GM21367 (cell line): ENCODE measurements at regions not wholly inside any gene's neighbourhood (a gene's known extent, or its start where the extent isn't known, plus 50 kb on each side); places are given as distances from the start of the nearest gene placed in this dataset.

Experiments
- ATAC-seq: cut with Tn5 transposase; IDR thresholded peaks from one replicate; pipeline ENCODE4 v1.9.1; 2021; ENCODE audit not compliant: unreplicated experiment

GRCh38 chr11:79896258-79896657 is 455.4 kb upstream of the TENM4 start:
- ATAC-seq: no peak

- no peak for ATAC-seq
Measured at GRCh38 chr11:79894111-79894510, 453.3 kb upstream of the TENM4 start.

GRCh38 chr11:79890272-79890671 is 449.4 kb upstream of the TENM4 start:
- no peak for ATAC-seq

- no peak for ATAC-seq
Measured at GRCh38 chr11:79864882-79865281, 424.1 kb upstream of the TENM4 start.

GRCh38 chr11:79860336-79860735 is 419.5 kb upstream of the TENM4 start:
- no peak for ATAC-seq

- no peak for ATAC-seq
Measured at GRCh38 chr11:79857377-79858214, 416.8 kb upstream of the TENM4 start.

GRCh38 chr11:79852176-79852575 is 411.3 kb upstream of the TENM4 start:
- ATAC-seq: no peak

- no peak for ATAC-seq
Measured at GRCh38 chr11:79845002-79845709, 404.3 kb upstream of the TENM4 start.

- ATAC-seq: no peak
Measured at GRCh38 chr11:79834015-79834414, 393.2 kb upstream of the TENM4 start.

GRCh38 chr11:79830446-79830845 is 389.6 kb upstream of the TENM4 start:
- no peak for ATAC-seq

GRCh38 chr11:79829891-79830290 is 389.1 kb upstream of the TENM4 start:
- ATAC-seq: no peak

GRCh38 chr11:79822766-79823165 is 381.9 kb upstream of the TENM4 start:
- no peak for ATAC-seq

GRCh38 chr11:79813551-79813950 is 372.7 kb upstream of the TENM4 start:
- no peak for ATAC-seq

GRCh38 chr11:79809487-79809886 is 368.7 kb upstream of the TENM4 start:
- ATAC-seq: no peak

GRCh38 chr11:79807506-79807905 is 366.7 kb upstream of the TENM4 start:
- ATAC-seq: no peak

GRCh38 chr11:79796704-79797103 is 355.9 kb upstream of the TENM4 start:
- ATAC-seq: no peak

- no peak for ATAC-seq
Measured at GRCh38 chr11:79794484-79795393, 353.9 kb upstream of the TENM4 start.

- no peak for ATAC-seq
Measured at GRCh38 chr11:79794057-79794456, 353.2 kb upstream of the TENM4 start.

- ATAC-seq: no peak
Measured at GRCh38 chr11:79786961-79787360, 346.1 kb upstream of the TENM4 start.

GRCh38 chr11:79783833-79784232 is 343.0 kb upstream of the TENM4 start:
- no peak for ATAC-seq

GRCh38 chr11:79768343-79768742 is 327.5 kb upstream of the TENM4 start:
- ATAC-seq: no peak
